ENCODE measurements at regions not wholly inside any gene's neighbourhood (a gene's known extent, or its start where the extent isn't known, plus 50 kb on each side); places are given as distances from the start of the nearest gene placed in this dataset.

GRCh38 chrX:121238093-121238492 lies 190.7 kb downstream of the GLUD2 start:
- no peak for DNase-seq
- no peaks in the 10 kb centered on the region for H3K4me1 Mint-ChIP-seq (ENCODE audit: low read depth)
- no peaks in the 10 kb centered on the region; the same call in 1 of the 2 replicates for H3K27me3 Mint-ChIP-seq (ENCODE audit: insufficient read depth)
- H3K4me3 Mint-ChIP-seq, result no peak overlapping the region
- no peaks in the 10 kb centered on the region for H3K36me3 Mint-ChIP-seq (ENCODE audit: low read depth)
- H3K27ac Mint-ChIP-seq, result no peak overlapping the region
- peaks cover 5% of the 10 kb centered on the region; the same call in 1 of the 2 replicates for H3K9me3 Mint-ChIP-seq
- TF ChIP-seq CTCF (IDR thresholded peaks at IDR 0.05), result no peak

- H3K27me3 Mint-ChIP-seq (ENCODE audit: insufficient read depth), result no peaks in the 10 kb centered on the region; the same call in 1 of the 2 replicates
- no peak overlapping the region for H3K4me3 Mint-ChIP-seq
- H3K27ac Mint-ChIP-seq, result no peak overlapping the region
- no peaks in the 10 kb centered on the region for H3K36me3 Mint-ChIP-seq (ENCODE audit: low read depth)
- DNase-seq, result no peak
- H3K4me1 Mint-ChIP-seq (ENCODE audit: low read depth), result no peaks in the 10 kb centered on the region
- no peaks in the 10 kb centered on the region for H3K9me3 Mint-ChIP-seq
- no peak for TF ChIP-seq CTCF (IDR thresholded peaks at IDR 0.05)
These were observed 197.1 kb downstream of the GLUD2 start for GRCh38 chrX:121244511-121244910.

- H3K27ac Mint-ChIP-seq, result no peak overlapping the region
- H3K4me1 Mint-ChIP-seq (ENCODE audit: low read depth), result no peaks in the 10 kb centered on the region
- no peaks in the 10 kb centered on the region for H3K36me3 Mint-ChIP-seq (ENCODE audit: low read depth)
- TF ChIP-seq CTCF (IDR thresholded peaks at IDR 0.05), result no peak
- H3K4me3 Mint-ChIP-seq, result no peak overlapping the region
- H3K9me3 Mint-ChIP-seq, result no peaks in the 10 kb centered on the region
- H3K27me3 Mint-ChIP-seq (ENCODE audit: insufficient read depth), result no peaks in the 10 kb centered on the region
- DNase-seq, result no peak
These were observed 198.4 kb downstream of the GLUD2 start for GRCh38 chrX:121245763-121246162.

GRCh38 chrX:121254336-121254735 lies 206.9 kb downstream of the GLUD2 start:
- H3K36me3 Mint-ChIP-seq (ENCODE audit: low read depth), result no peaks in the 10 kb centered on the region
- H3K9me3 Mint-ChIP-seq, result no peaks in the 10 kb centered on the region; the same call in 1 of the 2 replicates
- H3K27ac Mint-ChIP-seq, result no peak overlapping the region
- H3K4me3 Mint-ChIP-seq, result no peak overlapping the region
- TF ChIP-seq CTCF (IDR thresholded peaks at IDR 0.05), result no peak
- H3K27me3 Mint-ChIP-seq (ENCODE audit: insufficient read depth), result no peaks in the 10 kb centered on the region
- no peak for DNase-seq
- H3K4me1 Mint-ChIP-seq (ENCODE audit: low read depth), result no peaks in the 10 kb centered on the region

GRCh38 chrX:121256647-121257046 lies 209.2 kb downstream of the GLUD2 start:
- Mint-ChIP-seq H3K36me3 (ENCODE audit: low read depth) (no peaks in the 10 kb centered on the region), H3K27me3 (ENCODE audit: insufficient read depth) (no peaks in the 10 kb centered on the region), H3K4me1 (ENCODE audit: low read depth) (no peaks in the 10 kb centered on the region), H3K9me3 (no peaks in the 10 kb centered on the region), H3K4me3 (no peak overlapping the region), H3K27ac (no peak overlapping the region)
- TF ChIP-seq CTCF (IDR thresholded peaks at IDR 0.05), result no peak
- no peak for DNase-seq

- H3K9me3 Mint-ChIP-seq, result no peaks in the 10 kb centered on the region
- H3K36me3 Mint-ChIP-seq (ENCODE audit: low read depth), result no peaks in the 10 kb centered on the region
- DNase-seq, result no peak
- TF ChIP-seq CTCF (IDR thresholded peaks at IDR 0.05), result no peak
- no peak overlapping the region for H3K4me3 Mint-ChIP-seq
- H3K27me3 Mint-ChIP-seq (ENCODE audit: insufficient read depth), result no peaks in the 10 kb centered on the region
- H3K27ac Mint-ChIP-seq, result no peak overlapping the region
- H3K4me1 Mint-ChIP-seq (ENCODE audit: low read depth), result no peaks in the 10 kb centered on the region
These were observed 211.1 kb downstream of the GLUD2 start for GRCh38 chrX:121258545-121258944.
